ENCODE measurements at regions not wholly inside any gene's neighbourhood (a gene's known extent, or its start where the extent isn't known, plus 50 kb on each side); places are given as distances from the start of the nearest gene placed in this dataset.

DNA sequence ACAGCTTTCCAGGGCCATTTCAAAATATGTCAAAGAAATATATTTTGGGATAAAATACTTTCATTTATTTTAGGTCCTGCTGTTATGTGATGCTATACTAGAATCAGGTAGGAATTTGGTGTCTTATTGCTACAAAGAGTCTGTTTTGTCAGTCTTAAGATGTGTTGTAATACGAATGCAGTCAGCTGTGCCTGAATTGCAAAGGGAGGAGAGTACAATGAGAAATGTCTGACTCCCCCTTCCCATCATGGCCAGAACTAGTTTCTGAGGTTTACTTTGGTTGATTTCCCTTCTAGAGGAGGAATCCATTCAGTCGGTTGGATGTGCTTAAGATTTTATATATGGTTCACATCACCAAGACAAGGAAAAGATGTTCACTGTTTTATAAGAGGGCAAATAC, 75.7 kb upstream of the TNFSF18 start:
- TF ChIP-seq, protein P1, sequence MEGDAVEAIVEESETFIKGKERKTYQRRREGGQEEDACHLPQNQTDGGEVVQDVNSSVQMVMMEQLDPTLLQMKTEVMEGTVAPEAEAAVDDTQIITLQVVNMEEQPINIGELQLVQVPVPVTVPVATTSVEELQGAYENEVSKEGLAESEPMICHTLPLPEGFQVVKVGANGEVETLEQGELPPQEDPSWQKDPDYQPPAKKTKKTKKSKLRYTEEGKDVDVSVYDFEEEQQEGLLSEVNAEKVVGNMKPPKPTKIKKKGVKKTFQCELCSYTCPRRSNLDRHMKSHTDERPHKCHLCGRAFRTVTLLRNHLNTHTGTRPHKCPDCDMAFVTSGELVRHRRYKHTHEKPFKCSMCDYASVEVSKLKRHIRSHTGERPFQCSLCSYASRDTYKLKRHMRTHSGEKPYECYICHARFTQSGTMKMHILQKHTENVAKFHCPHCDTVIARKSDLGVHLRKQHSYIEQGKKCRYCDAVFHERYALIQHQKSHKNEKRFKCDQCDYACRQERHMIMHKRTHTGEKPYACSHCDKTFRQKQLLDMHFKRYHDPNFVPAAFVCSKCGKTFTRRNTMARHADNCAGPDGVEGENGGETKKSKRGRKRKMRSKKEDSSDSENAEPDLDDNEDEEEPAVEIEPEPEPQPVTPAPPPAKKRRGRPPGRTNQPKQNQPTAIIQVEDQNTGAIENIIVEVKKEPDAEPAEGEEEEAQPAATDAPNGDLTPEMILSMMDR (IDR thresholded peaks at IDR 0.05) = no peak
- TF ChIP-seq, protein P2, sequence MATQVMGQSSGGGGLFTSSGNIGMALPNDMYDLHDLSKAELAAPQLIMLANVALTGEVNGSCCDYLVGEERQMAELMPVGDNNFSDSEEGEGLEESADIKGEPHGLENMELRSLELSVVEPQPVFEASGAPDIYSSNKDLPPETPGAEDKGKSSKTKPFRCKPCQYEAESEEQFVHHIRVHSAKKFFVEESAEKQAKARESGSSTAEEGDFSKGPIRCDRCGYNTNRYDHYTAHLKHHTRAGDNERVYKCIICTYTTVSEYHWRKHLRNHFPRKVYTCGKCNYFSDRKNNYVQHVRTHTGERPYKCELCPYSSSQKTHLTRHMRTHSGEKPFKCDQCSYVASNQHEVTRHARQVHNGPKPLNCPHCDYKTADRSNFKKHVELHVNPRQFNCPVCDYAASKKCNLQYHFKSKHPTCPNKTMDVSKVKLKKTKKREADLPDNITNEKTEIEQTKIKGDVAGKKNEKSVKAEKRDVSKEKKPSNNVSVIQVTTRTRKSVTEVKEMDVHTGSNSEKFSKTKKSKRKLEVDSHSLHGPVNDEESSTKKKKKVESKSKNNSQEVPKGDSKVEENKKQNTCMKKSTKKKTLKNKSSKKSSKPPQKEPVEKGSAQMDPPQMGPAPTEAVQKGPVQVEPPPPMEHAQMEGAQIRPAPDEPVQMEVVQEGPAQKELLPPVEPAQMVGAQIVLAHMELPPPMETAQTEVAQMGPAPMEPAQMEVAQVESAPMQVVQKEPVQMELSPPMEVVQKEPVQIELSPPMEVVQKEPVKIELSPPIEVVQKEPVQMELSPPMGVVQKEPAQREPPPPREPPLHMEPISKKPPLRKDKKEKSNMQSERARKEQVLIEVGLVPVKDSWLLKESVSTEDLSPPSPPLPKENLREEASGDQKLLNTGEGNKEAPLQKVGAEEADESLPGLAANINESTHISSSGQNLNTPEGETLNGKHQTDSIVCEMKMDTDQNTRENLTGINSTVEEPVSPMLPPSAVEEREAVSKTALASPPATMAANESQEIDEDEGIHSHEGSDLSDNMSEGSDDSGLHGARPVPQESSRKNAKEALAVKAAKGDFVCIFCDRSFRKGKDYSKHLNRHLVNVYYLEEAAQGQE (IDR thresholded peaks at IDR 0.05; ENCODE audit: insufficient read depth in 1 of 2, low read depth in 2 of 2, low read length in 1 of 2) = no peak
- TF ChIP-seq POLR2AphosphoS5 (IDR thresholded peaks at IDR 0.05; ENCODE audit: low read depth, low read length) (no peak), TCF7L2 (IDR thresholded peaks at IDR 0.05; ENCODE audit: low read depth, low read length) (no peak)
